GM10266 (cell line): ENCODE measurements at regions not wholly inside any gene's neighbourhood (a gene's known extent, or its start where the extent isn't known, plus 50 kb on each side); places are given as distances from the start of the nearest gene placed in this dataset.
"Not testable (repeated sequence)": the region's sequence is repeated elsewhere in the genome, so short reads cannot be mapped to it uniquely, and the experiment has no call there.

Source experiments
- DNase-seq: peaks from one replicate; pipeline ENCODE4 v3.0.0; 2012; ENCODE audit errors: extremely low spot score
- TF ChIP-seq, protein P1 (sequence below): IDR thresholded peaks from 2 replicates; pipeline ENCODE4 v1.5.1; 2012; ENCODE audit warnings: mild to moderate bottlenecking, low read depth; ENCODE audit not compliant: control insufficient read depth, insufficient read depth; ENCODE audit errors: missing control alignments

DNA sequence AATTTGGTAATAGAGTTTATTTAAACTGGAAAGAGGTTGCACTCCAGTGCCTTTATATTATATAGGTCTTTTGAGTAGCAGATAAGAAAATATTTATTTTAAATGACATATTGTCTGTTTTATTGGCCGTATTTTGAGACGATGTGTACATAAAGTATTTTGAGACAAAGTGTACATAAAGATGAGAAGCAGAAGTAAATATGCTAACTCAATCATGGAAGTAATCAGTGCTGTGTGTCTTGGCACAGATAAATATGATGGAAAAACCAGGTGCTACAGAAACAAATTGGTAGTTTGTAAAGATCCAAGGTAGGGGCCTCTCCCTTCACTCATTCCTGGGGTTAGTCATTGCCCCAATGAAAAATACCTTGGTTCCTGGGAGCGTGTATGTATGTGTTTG is 382.9 kb downstream of the DSEL start:
- TF ChIP-seq, protein P1, sequence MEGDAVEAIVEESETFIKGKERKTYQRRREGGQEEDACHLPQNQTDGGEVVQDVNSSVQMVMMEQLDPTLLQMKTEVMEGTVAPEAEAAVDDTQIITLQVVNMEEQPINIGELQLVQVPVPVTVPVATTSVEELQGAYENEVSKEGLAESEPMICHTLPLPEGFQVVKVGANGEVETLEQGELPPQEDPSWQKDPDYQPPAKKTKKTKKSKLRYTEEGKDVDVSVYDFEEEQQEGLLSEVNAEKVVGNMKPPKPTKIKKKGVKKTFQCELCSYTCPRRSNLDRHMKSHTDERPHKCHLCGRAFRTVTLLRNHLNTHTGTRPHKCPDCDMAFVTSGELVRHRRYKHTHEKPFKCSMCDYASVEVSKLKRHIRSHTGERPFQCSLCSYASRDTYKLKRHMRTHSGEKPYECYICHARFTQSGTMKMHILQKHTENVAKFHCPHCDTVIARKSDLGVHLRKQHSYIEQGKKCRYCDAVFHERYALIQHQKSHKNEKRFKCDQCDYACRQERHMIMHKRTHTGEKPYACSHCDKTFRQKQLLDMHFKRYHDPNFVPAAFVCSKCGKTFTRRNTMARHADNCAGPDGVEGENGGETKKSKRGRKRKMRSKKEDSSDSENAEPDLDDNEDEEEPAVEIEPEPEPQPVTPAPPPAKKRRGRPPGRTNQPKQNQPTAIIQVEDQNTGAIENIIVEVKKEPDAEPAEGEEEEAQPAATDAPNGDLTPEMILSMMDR: no peak
- DNase-seq: no peak

DNA sequence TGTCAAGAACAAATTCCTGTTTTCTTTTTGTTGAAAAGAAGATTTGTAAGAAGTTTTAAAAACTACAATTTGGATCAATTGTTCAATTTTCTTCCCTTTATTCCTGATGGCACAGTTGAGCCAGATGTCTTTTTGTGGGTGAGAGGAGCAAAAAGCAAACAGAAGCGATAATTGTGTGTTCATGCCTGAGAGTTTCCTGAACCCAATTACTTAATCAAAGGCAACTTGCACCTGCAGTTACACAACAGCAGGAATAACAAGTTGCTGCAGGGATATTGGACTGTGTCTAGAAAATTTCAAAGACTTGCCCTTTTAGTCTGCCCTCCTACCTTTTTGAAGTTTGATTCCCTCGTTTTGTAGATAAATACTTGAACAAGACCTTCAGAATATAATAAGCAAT is 383.6 kb downstream of the DSEL start:
- no peak for DNase-seq

DNA sequence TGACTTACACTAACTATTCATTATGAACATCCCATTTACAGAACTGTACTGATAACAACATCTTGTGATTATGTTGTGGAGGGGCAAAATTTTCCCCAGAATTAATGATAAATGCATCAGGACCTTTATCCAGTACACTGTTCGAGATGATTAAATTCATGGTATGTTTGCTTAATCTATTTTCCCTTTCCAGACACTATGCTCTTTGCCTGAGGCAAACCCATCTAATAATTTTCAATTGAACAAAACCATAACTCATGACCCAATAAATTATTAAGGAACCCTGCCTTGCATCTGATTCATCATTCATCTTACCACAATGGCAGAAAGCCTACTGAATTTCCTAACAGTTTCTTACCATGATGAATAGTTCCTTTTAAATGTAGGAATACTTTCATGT is 385.0 kb downstream of the DSEL start:
- no peak for DNase-seq
- TF ChIP-seq, protein P1: no peak

More for the DNA sequence above, 383.6 kb downstream of the DSEL start:
- TF ChIP-seq, protein P1: no peak

DNA sequence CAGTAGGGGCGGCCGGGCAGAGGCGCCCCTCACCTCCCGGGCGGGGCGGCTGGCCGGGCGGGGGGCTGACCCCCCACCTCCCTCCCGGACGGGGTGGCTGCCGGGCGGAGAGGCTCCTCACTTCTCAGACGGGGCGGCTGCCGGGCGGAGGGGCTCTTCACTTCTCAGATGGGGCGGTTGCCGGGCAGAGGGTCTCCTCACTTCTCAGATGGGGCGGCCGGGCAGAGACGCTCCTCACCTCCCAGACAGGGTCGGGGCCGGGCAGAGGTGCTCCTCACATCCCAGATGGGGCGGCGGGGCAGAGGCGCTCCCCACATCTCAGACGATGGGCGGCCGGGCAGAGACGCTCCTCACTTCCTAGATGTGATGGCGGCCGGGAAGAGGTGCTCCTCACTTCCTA is 389.8 kb downstream of the DSEL start:
- not testable (repeated sequence) for DNase-seq

DNA sequence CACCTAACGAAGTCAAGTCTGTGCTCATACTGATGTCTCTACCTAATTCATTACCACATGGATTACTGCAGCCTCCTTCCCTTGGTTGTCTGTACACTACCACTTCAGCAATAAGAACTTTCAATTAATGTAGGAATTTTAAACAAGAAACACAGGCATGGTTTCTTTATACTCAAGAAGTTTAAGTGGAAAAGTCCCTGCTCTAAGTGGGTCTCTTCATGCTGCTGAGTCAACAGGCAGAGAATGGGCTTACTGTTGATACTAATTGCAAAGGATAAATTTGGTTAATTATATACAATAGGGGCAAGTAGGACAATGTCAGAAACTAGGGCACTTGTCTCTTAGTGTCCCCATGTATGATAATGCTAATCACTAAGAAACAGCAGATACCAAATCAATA is 392.6 kb downstream of the DSEL start:
- TF ChIP-seq, protein P1: no peak
- no peak for DNase-seq

DNA sequence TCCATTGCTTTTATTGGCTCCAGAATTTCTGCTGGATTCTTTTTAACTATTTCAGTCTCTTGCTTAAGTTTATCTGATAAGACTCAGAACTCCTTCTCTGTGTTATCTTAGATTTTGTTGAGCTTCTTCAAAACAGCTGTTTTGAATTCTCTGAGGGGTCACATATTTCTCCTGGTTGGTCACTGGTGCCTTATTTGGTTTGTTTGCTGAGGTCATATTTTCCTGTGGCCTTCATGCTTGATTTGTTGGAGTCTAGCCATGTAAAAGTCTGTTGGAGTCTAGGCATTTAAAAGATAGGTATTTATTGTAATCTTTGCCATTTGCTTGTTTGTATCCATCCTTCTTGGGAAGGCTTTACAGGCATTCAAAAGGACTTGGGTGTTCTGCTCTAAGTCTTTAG is 398.7 kb downstream of the DSEL start:
- TF ChIP-seq, protein P1: no peak
- no peak for DNase-seq

DNA sequence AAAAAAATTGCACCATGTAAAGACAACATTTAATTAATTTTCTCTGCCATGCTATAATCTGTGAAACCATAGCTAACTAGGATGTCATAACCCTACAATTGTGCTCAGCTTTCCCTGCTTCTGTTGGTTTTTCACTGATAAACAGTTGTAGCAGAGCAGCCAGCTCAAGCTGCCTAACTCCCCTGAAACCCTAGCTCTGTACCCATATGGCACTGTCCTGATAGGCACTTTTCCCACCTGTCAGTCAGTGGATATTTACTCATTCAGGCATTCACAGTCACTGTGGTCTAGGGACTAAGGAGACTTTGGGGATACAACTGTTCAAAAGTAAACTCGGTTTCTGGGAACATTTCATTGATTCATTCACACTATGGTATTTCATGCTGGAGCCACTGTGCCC is 407.0 kb downstream of the DSEL start:
- DNase-seq: no peak
- TF ChIP-seq, protein P1: no peak

DNA sequence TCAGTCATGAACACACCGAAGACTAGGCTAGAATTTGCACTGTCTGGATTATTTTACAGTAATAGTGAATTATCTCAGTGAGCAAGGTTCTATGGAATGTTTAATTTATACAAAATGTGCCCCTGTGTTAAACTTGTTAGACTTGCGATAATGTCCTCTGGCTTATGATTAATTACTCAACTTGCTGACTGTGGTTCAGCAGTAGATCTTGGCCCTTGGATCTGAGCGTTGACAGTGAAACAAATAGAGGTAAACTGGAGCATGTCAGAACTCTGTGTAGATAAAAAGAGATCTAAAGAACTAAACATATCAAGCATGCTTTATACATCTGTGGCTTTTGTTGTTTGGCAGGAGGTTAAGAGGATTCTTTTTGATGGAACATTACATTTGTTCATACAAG is 407.6 kb downstream of the DSEL start:
- no peak for DNase-seq
- TF ChIP-seq, protein P1: no peak
